ENCODE measurements at regions not wholly inside any gene's neighbourhood (a gene's known extent, or its start where the extent isn't known, plus 50 kb on each side); places are given as distances from the start of the nearest gene placed in this dataset.

- TF ChIP-seq CTCF (IDR thresholded peaks at IDR 0.05; ENCODE audit: control extremely low read depth, extremely low read depth, low read depth, missing control alignments), result no peak
- POLR2A ChIA-PET, result no interaction called here
- CTCF ChIA-PET, result no interaction called here
- DNase-seq (ENCODE audit: extremely low spot score), result no peak
Observed at GRCh38 chr1:185448591-185449186, 131.6 kb upstream of the IVNS1ABP start.

GRCh38 chr1:185446131-185446530, 129.1 kb upstream of the IVNS1ABP start:
- no peak for TF ChIP-seq CTCF (IDR thresholded peaks at IDR 0.05; ENCODE audit: control extremely low read depth, extremely low read depth, low read depth, missing control alignments)
- no peak for DNase-seq (ENCODE audit: extremely low spot score)
- ChIA-PET POLR2A (no interaction called here), CTCF (interaction anchor here (1.0 kb wide), 1 partner anchor 10 kb away, joined by 3 read pairs; no protein-coding TSS in a partner anchor)

DNA sequence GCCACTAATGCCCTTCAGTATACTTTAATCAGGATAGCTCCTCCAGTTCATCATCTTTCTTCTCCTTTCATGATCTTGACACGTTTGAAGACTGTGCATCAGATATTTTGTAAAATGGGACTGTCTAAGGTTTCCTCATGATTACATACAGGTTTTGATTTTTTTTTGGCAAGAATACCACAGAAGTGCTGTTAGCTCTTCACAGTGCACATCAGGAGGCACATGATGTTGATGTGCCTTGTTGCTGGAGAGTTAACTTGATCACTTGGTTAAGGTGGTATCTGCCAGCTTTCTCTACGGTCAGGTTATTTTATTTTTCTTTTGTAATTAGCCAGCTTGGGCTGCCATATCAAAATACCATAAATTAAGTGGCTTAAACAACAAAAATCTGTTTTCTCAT, 128.6 kb upstream of the IVNS1ABP start:
- TF ChIP-seq CTCF (IDR thresholded peaks at IDR 0.05; ENCODE audit: control extremely low read depth, extremely low read depth, low read depth, missing control alignments), result no peak
- CTCF ChIA-PET, result interaction anchor here (1.0 kb wide), 1 partner anchor 11 kb away, joined by 3 read pairs; no protein-coding TSS in a partner anchor
- DNase-seq (ENCODE audit: extremely low spot score), result no peak
- POLR2A ChIA-PET, result no interaction called here

DNA sequence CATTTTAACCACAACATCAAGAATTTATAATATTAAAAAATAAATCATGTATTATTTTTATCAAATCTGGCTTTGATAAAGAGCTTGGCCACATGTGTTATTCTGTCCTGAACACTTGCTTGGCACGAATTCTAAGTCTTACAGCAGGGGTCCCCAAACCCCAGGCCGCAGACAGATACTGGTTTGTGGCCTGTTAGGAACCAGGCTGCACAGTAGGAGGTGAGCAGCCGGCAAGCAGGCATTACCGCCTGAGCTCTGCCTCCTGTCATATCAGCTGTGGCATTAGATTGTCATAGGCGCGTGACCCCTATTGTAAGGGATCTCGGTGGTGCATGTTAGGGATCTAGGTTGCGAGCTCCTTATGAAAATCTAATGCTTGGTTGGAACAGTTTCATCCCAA, 127.6 kb upstream of the IVNS1ABP start:
- TF ChIP-seq CTCF (IDR thresholded peaks at IDR 0.05; ENCODE audit: control extremely low read depth, extremely low read depth, low read depth, missing control alignments), result no peak
- POLR2A ChIA-PET, result interaction anchor here (0.6 kb wide), 1 partner anchor 128 kb away, joined by 3 read pairs; the partner anchor contains the start of gene IVNS1ABP
- CTCF ChIA-PET, result interaction anchor here (1.0 kb wide), 1 partner anchor 152 kb away, joined by 3 read pairs; no protein-coding TSS in a partner anchor
- DNase-seq (ENCODE audit: extremely low spot score), result no peak

DNA sequence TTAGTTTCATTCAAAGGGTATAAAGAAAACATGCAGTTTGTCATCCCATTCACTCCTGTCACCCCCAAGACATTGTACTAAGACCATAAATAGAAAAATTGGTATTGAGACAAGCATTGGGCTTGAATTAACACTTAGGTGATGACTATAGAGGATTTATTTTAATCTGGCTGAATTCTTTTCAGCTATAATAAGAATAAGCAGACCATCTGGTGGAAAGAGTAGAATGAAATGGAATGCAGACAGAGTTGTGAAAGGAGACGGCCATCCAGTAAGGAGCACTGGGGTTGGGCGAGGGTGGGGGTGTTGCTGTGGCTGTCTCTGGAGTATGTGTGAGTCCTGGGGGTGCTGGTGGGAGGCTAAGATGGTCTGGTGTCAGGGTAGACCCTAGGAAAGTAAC, 125.0 kb upstream of the IVNS1ABP start:
- ChIA-PET POLR2A (no interaction called here), CTCF (interaction anchor here (0.9 kb wide), 1 partner anchor 23 kb away, joined by 3 read pairs; no protein-coding TSS in a partner anchor)
- no peak for TF ChIP-seq CTCF (IDR thresholded peaks at IDR 0.05; ENCODE audit: control extremely low read depth, extremely low read depth, low read depth, missing control alignments)
- no peak for DNase-seq (ENCODE audit: extremely low spot score)

GRCh38 chr1:185441605-185442004, 124.6 kb upstream of the IVNS1ABP start:
- no peak for TF ChIP-seq CTCF (IDR thresholded peaks at IDR 0.05; ENCODE audit: control extremely low read depth, extremely low read depth, low read depth, missing control alignments)
- DNase-seq (ENCODE audit: extremely low spot score), result no peak
- POLR2A ChIA-PET, result no interaction called here
- CTCF ChIA-PET, result no interaction called here

Measured in GM10248 (cell line).